ENCODE measurements at regions not wholly inside any gene's neighbourhood (a gene's known extent, or its start where the extent isn't known, plus 50 kb on each side); places are given as distances from the start of the nearest gene placed in this dataset.

DNA sequence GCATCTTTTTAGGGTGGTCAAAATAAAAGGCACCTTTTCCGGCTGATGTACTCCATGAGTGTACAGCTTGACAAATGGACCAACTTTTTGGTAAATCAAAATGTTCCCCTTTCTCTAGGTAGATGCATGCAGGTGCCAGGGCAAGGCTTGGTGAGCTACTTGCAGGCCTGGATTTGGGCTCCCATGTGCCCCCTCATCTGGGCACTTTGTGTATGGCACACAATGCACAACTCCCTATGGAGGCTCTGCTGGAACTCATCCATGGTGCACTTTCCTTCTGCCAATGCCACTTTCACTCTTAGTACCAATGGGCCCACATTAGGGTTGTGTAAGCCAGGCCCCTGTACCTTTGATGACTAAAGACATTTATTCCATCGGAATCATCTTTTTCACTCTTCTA, 300.8 kb downstream of the SDHAF3 start:
- intact Hi-C loops (cut with DNase I), result no loop called here
- H3K4me3 ChIP-seq, result no peak overlapping the region
- no peak for ATAC-seq
- H3K9me3 ChIP-seq, result no peaks in the 10 kb centered on the region
- H3K27ac ChIP-seq, result no peak overlapping the region
- H3K36me3 ChIP-seq (ENCODE audit: insufficient read depth in 1 of 2, low read depth in 1 of 2), result no peaks in the 10 kb centered on the region
- DNase-seq, result no peak
- TF ChIP-seq, protein P1, sequence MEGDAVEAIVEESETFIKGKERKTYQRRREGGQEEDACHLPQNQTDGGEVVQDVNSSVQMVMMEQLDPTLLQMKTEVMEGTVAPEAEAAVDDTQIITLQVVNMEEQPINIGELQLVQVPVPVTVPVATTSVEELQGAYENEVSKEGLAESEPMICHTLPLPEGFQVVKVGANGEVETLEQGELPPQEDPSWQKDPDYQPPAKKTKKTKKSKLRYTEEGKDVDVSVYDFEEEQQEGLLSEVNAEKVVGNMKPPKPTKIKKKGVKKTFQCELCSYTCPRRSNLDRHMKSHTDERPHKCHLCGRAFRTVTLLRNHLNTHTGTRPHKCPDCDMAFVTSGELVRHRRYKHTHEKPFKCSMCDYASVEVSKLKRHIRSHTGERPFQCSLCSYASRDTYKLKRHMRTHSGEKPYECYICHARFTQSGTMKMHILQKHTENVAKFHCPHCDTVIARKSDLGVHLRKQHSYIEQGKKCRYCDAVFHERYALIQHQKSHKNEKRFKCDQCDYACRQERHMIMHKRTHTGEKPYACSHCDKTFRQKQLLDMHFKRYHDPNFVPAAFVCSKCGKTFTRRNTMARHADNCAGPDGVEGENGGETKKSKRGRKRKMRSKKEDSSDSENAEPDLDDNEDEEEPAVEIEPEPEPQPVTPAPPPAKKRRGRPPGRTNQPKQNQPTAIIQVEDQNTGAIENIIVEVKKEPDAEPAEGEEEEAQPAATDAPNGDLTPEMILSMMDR (IDR thresholded peaks at IDR 0.05), result no peak
- no peaks in the 10 kb centered on the region for H3K4me1 ChIP-seq
- WGBS, 3 donors, result 90 to 95% (median 93%) methylated on average over 2 of the region's 2 CpGs
- H3K27me3 ChIP-seq (ENCODE audit: insufficient read depth in 3 of 3, low read length in 2 of 3), result no peaks in the 10 kb centered on the region

DNA sequence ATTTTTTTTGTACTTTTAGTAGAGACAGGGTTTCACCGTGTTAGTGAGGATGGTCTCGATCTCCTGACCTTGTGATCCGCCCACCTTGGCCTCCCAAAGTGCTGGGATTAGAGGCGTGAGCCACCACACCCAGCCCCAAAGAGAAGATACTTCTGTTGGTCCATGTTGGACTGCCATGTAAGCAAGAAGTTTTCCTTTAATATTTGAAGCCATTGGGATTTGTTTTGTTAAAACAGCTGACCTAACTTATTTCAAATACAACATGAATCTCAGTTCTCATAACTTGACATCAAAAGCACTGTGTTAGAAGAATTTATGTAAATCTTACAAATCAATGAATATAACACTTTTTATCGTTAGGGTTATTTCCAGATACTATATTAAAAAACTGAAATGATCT, 302.4 kb downstream of the SDHAF3 start:
- intact Hi-C loops (cut with DNase I), result no loop called here
- H3K4me1 ChIP-seq, result no peaks in the 10 kb centered on the region
- ATAC-seq (no peak), DNase-seq (no peak)
- TF ChIP-seq, protein P1 (IDR thresholded peaks at IDR 0.05), result no peak
- no peak overlapping the region for H3K27ac ChIP-seq
- no peaks in the 10 kb centered on the region for H3K36me3 ChIP-seq (ENCODE audit: insufficient read depth in 1 of 2, low read depth in 1 of 2)
- no peaks in the 10 kb centered on the region for H3K9me3 ChIP-seq
- no peak overlapping the region for H3K4me3 ChIP-seq
- 88 to 91% (median 89%) methylated on average over 5 of the region's 5 CpGs for WGBS, 3 donors
- H3K27me3 ChIP-seq (ENCODE audit: insufficient read depth in 3 of 3, low read length in 2 of 3), result no peaks in the 10 kb centered on the region

GRCh38 chr7:97421307-97421930, 303.9 kb downstream of the SDHAF3 start:
- TF ChIP-seq, protein P1 (IDR thresholded peaks at IDR 0.05), result no peak
- peak in 1 of 4 donors; percentile 52 for ATAC-seq
- no peak overlapping the region for H3K27ac ChIP-seq
- H3K9me3 ChIP-seq, result peaks cover 3% of the 10 kb centered on the region
- WGBS, 3 donors, result 26 to 35% (median 35%) methylated on average over 4 of the region's 4 CpGs
- H3K4me1 ChIP-seq, result no peaks in the 10 kb centered on the region
- intact Hi-C loops (cut with DNase I), result no loop called here
- no peak for DNase-seq
- no peaks in the 10 kb centered on the region for H3K27me3 ChIP-seq (ENCODE audit: insufficient read depth in 3 of 3, low read length in 2 of 3)
- H3K4me3 ChIP-seq, result no peak overlapping the region
- H3K36me3 ChIP-seq (ENCODE audit: insufficient read depth in 1 of 2, low read depth in 1 of 2), result no peaks in the 10 kb centered on the region

- TF ChIP-seq, protein P1 (IDR thresholded peaks at IDR 0.05), result no peak
- Histone ChIP-seq H3K4me1 (no peaks in the 10 kb centered on the region), H3K27ac (no peak overlapping the region), H3K9me3 (peaks cover 3% of the 10 kb centered on the region), H3K36me3 (ENCODE audit: insufficient read depth in 1 of 2, low read depth in 1 of 2) (no peaks in the 10 kb centered on the region), H3K27me3 (ENCODE audit: insufficient read depth in 3 of 3, low read length in 2 of 3) (no peaks in the 10 kb centered on the region), H3K4me3 (no peak overlapping the region)
- WGBS, 3 donors, result 79 to 91% (median 82%) methylated on average over 1 of the region's 1 CpG
- ATAC-seq, result no peak
- intact Hi-C loops (cut with DNase I), result no loop called here
- DNase-seq, result no peak
Observed at GRCh38 chr7:97422046-97422445, 304.5 kb downstream of the SDHAF3 start.

DNA sequence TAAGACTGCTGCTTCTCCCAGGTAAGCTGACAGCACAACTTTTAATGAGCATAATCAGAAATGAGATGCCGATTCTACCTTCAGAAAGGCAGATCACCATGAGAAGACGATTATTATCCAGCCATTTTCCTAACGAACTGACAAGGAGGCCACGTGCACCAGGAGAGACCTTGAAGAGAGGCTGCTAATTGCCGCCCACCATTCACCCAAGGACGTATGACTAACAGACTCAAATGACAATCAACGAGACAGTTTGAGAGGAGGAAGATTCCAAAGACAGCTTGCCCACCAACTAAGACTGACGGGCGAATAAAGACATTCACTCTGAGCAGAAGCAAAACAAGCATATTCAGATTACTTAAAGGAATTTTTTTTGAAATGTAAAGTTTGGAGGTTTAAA, 301.9 kb upstream of the TAC1 start:
- no peaks in the 10 kb centered on the region for H3K36me3 ChIP-seq (ENCODE audit: insufficient read depth in 1 of 2, low read depth in 1 of 2)
- H3K4me1 ChIP-seq, result no peaks in the 10 kb centered on the region
- TF ChIP-seq, protein P1 (IDR thresholded peaks at IDR 0.05), result no peak
- DNase-seq (no peak), ATAC-seq (no peak)
- peaks cover 3% of the 10 kb centered on the region for H3K9me3 ChIP-seq
- H3K4me3 ChIP-seq, result no peak overlapping the region
- H3K27ac ChIP-seq, result no peak overlapping the region
- WGBS, 3 donors, result 67 to 69% (median 69%) methylated on average over 9 of the region's 9 CpGs
- intact Hi-C loops (cut with DNase I), result no loop called here
- H3K27me3 ChIP-seq (ENCODE audit: insufficient read depth in 3 of 3, low read length in 2 of 3), result no peaks in the 10 kb centered on the region

Measured in psoas muscle (tissue), 7 donors.